Smooth muscle cell (in vitro differentiated cells): ENCODE measurements at regions not wholly inside any gene's neighbourhood (a gene's known extent, or its start where the extent isn't known, plus 50 kb on each side); places are given as distances from the start of the nearest gene placed in this dataset.

Experiments used
- DNase-seq: peaks from one replicate; lab custom pipeline; 2025; ENCODE audit not compliant: unreplicated experiment; lab: John Stamatoyannopoulos, UW
- H2AFZ ChIP-seq: fragments of 200-600 bp; sonication (generic); 2 replicates; pipeline ENCODE4 v1.6.0; 2016; ENCODE audit warnings: antibody characterized with exemption, low read depth, mild to moderate bottlenecking
- H3F3A ChIP-seq: fragments of 200-600 bp; sonication (generic); 2 replicates; pipeline ENCODE4 v1.6.0; 2017; ENCODE audit warnings: antibody characterized with exemption, low read depth
- H3K27ac ChIP-seq: fragments of 200-600 bp; sonication (generic); 2 replicates; pipeline ENCODE4 v1.5.1; 2016; ENCODE audit warnings: low read depth, mild to moderate bottlenecking
- H3K27me3 ChIP-seq: fragments of 200-600 bp; sonication (generic); 2 replicates; pipeline ENCODE4 v1.6.1; 2016; ENCODE audit warnings: low read depth, mild to moderate bottlenecking
- H3K36me3 ChIP-seq: fragments of 200-600 bp; sonication (generic); 2 replicates; pipeline ENCODE4 v1.5.1; 2016; ENCODE audit warnings: low read depth
- H3K4me1 ChIP-seq: fragments of 200-600 bp; sonication (generic); 2 replicates; pipeline ENCODE4 v1.5.1; 2016; ENCODE audit warnings: low read depth
- H3K4me2 ChIP-seq: fragments of 200-600 bp; sonication (generic); 2 replicates; pipeline ENCODE4 v1.6.0; 2016; ENCODE audit warnings: mild to moderate bottlenecking
- H3K4me3 ChIP-seq: fragments of 200-600 bp; sonication (generic); 2 replicates; pipeline ENCODE4 v1.5.1; 2016; ENCODE audit warnings: mild to moderate bottlenecking
- H3K79me2 ChIP-seq: fragments of 200-600 bp; sonication (generic); 2 replicates; pipeline ENCODE4 v1.6.0; 2016; ENCODE audit warnings: low read depth, mild to moderate bottlenecking
- H3K9ac ChIP-seq: fragments of 200-600 bp; sonication (generic); 2 replicates; pipeline ENCODE4 v1.6.0; 2016; ENCODE audit warnings: low read depth
- H3K9me3 ChIP-seq: fragments of 200-600 bp; sonication (generic); replicated peaks from 2 replicates; pipeline ENCODE4 v1.5.1; 2016; ENCODE audit warnings: low read depth
- H4K20me1 ChIP-seq: fragments of 200-600 bp; sonication (generic); 2 replicates; pipeline ENCODE4 v1.6.0; 2016; ENCODE audit warnings: low read depth
- CTCF ChIP-seq: fragments of 200-600 bp; sonication (generic); IDR thresholded peaks from 2 replicates; pipeline ENCODE4 v1.5.1; 2017; ENCODE audit warnings: borderline replicate concordance, mild to moderate bottlenecking, antibody characterized with exemption; ENCODE audit not compliant: insufficient read depth, poor library complexity, severe bottlenecking
- WGBS: methylation state at CpG from one replicate; pipeline ENCODE4 v1.1.7; 2016; ENCODE audit warnings: low lambda C conversion rate; 5-methylcytosine and 5-hydroxymethylcytosine counted together

DNA sequence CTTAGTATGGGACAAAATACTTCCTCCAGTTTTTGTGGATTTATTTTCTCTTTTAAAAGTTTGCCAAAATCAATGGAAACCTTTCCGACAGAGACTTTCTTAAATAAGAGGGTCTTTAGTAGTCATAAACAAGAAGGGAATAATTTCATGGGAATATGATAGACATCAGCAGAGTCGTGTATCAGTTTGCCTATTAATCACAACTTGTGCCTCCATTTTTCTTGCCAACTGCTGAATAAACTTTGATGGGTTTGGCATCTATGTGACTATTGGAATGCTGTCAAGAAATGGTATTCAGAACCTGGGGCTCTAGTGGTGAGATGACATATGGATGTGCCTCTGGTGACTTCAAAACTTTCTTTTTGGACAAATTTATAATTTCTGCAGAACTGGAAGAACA is 1668.2 kb downstream of the MAT2B start:
- Histone ChIP-seq H3K36me3 (no peaks in the 10 kb centered on the region), H3K9me3 (no peaks in the 10 kb centered on the region), H3K27me3 (no peaks in the 10 kb centered on the region), H3F3A (no peaks in the 10 kb centered on the region), H3K79me2 (no peaks in the 10 kb centered on the region), H3K4me2 (no peak overlapping the region), H2AFZ (no peak overlapping the region), H4K20me1 (no peaks in the 10 kb centered on the region), H3K27ac (no peak overlapping the region), H3K4me3 (no peak overlapping the region), H3K9ac (no peak overlapping the region), H3K4me1 (no peaks in the 10 kb centered on the region)
- 91% methylated on average over 2 of the region's 2 CpGs for WGBS
- TF ChIP-seq CTCF: no peak
- no peak for DNase-seq

- no peaks in the 10 kb centered on the region for H3K27me3 ChIP-seq
- H3K36me3 ChIP-seq: no peaks in the 10 kb centered on the region
- H3K4me3 ChIP-seq: no peak overlapping the region
- H2AFZ ChIP-seq: no peak overlapping the region
- H3K79me2 ChIP-seq: no peaks in the 10 kb centered on the region
- no peak overlapping the region for H3K27ac ChIP-seq
- no peaks in the 10 kb centered on the region for H4K20me1 ChIP-seq
- H3K4me2 ChIP-seq: no peak overlapping the region
- no peak for DNase-seq
- H3F3A ChIP-seq: no peaks in the 10 kb centered on the region
- no peak overlapping the region for H3K9ac ChIP-seq
- H3K9me3 ChIP-seq: no peaks in the 10 kb centered on the region
- H3K4me1 ChIP-seq: no peaks in the 10 kb centered on the region
- WGBS: 94% methylated on average over 2 of the region's 2 CpGs
- no peak for TF ChIP-seq CTCF
These were observed 1669.6 kb downstream of the MAT2B start for GRCh38 chr5:165175041-165175440.

DNA sequence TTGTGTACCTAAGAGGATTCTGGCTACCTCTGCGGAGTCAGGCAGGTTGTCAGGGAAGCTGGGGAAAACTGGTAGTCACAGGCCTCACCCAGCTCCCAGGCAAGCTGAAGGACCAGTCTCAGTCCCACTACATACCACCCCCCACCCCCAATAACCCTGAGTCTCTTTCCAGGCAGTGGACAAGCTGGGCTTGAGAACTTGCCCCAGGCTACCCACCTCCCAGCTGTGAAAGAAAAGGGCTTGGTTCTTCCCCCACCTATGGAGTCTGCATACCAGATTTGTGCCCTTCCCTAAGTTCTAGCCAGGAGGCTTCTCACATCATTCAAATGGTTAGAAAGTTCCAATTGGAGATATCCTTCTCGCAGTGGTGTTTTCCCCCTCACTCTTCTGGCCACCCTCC is 1678.8 kb downstream of the MAT2B start:
- Histone ChIP-seq H3K9ac (no peak overlapping the region), H3K9me3 (peaks cover 5% of the 10 kb centered on the region), H4K20me1 (no peaks in the 10 kb centered on the region), H3K36me3 (no peaks in the 10 kb centered on the region), H3K4me1 (no peaks in the 10 kb centered on the region), H3K4me2 (no peak overlapping the region), H3K27ac (no peak overlapping the region), H3K27me3 (no peaks in the 10 kb centered on the region), H2AFZ (no peak overlapping the region), H3K79me2 (no peaks in the 10 kb centered on the region), H3K4me3 (no peak overlapping the region), H3F3A (no peaks in the 10 kb centered on the region)
- no peak for DNase-seq
- no peak for TF ChIP-seq CTCF
- WGBS: 84% methylated on average over 2 of the region's 2 CpGs

GRCh38 chr5:165185716-165186115 is 1680.3 kb downstream of the MAT2B start:
- Histone ChIP-seq H3K27me3 (no peaks in the 10 kb centered on the region), H3K4me3 (no peak overlapping the region), H3K4me1 (no peaks in the 10 kb centered on the region), H3K36me3 (no peaks in the 10 kb centered on the region), H3K27ac (no peak overlapping the region), H4K20me1 (no peaks in the 10 kb centered on the region), H3K79me2 (no peaks in the 10 kb centered on the region), H3K9me3 (peaks cover 5% of the 10 kb centered on the region), H3K4me2 (no peak overlapping the region), H3K9ac (no peak overlapping the region), H2AFZ (no peak overlapping the region), H3F3A (no peaks in the 10 kb centered on the region)
- DNase-seq: no peak
- no peak for TF ChIP-seq CTCF
- 89% methylated on average over 2 of the region's 2 CpGs for WGBS
